Epithelial cell of esophagus (primary cell): ENCODE measurements at regions not wholly inside any gene's neighbourhood (a gene's known extent, or its start where the extent isn't known, plus 50 kb on each side); places are given as distances from the start of the nearest gene placed in this dataset.

Source experiments
- DNase-seq: peaks from one replicate; pipeline ENCODE4 v3.0.0; 2010; ENCODE audit warnings: low read depth
- H3K4me3 ChIP-seq: 2 replicates; pipeline ENCODE4 v1.5.1; 2011; ENCODE audit warnings: mild to moderate bottlenecking, low read length, control low read depth
- TF ChIP-seq, protein P1 (sequence below): IDR thresholded peaks from 2 replicates; pipeline ENCODE4 v1.5.1; 2011; ENCODE audit warnings: low read depth, mild to moderate bottlenecking, low read length, control low read depth, inconsistent platforms; ENCODE audit not compliant: insufficient read depth; ENCODE audit errors: missing control alignments

DNA sequence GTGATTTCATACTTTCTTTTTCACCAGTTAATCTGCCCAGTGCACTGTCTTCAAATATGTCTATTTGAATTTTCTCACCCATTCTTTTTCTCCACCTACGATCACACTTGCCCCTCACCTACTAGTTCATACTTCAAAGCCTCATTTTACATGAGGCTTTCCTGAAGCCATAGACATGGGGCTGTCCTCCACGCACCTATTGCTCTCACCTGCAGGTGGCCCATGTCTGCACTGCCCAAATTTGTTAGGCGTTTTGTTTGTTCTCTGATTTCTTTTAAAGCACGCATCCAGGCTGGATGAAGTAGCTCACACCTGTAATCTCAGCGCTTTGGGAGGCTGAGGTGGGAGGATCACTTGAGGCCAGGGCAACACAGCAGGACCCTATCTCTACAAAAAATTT lies 106.8 kb upstream of the RIPOR2 start:
- no peak overlapping the region for H3K4me3 ChIP-seq
- DNase-seq, result no peak
- TF ChIP-seq, protein P1, sequence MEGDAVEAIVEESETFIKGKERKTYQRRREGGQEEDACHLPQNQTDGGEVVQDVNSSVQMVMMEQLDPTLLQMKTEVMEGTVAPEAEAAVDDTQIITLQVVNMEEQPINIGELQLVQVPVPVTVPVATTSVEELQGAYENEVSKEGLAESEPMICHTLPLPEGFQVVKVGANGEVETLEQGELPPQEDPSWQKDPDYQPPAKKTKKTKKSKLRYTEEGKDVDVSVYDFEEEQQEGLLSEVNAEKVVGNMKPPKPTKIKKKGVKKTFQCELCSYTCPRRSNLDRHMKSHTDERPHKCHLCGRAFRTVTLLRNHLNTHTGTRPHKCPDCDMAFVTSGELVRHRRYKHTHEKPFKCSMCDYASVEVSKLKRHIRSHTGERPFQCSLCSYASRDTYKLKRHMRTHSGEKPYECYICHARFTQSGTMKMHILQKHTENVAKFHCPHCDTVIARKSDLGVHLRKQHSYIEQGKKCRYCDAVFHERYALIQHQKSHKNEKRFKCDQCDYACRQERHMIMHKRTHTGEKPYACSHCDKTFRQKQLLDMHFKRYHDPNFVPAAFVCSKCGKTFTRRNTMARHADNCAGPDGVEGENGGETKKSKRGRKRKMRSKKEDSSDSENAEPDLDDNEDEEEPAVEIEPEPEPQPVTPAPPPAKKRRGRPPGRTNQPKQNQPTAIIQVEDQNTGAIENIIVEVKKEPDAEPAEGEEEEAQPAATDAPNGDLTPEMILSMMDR, result peak; percentile 12

DNA sequence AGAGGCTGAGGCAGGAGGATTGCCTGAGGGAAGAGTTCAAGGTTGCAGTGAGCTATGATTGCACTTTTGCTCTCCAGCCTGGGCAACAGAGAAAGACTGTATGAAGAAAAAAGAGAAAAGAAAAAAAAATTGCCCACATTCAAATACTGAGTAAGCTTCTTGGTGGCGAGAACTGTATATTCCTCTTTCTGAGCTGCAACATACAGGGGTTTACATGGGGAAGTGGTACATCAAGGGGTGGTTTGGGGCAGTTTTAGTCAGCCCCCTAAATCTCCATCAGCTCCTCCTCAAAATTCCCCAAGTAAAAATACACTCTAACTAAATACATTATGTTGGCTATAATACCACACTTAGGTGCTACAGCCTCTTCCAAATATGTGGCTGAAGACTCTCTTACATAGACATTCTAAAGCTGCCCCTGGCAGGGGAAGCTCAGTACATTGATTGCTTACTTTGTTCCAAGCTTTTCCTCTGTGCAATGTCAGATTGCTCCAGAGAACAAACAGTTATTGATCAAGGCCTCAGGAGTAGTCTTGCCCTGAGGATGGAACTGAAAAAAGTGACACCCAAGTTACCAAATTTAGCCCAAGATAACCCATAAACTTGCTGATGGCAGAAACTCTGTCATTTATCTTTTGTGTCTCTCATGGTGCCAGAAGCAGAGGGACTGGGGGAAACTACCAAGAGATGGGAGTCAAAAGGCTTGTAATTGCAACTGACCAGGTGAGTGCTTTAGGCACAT lies 107.4 kb upstream of the RIPOR2 start:
- DNase-seq, result no peak
- no peak overlapping the region for H3K4me3 ChIP-seq
- TF ChIP-seq, protein P1, result no peak

DNA sequence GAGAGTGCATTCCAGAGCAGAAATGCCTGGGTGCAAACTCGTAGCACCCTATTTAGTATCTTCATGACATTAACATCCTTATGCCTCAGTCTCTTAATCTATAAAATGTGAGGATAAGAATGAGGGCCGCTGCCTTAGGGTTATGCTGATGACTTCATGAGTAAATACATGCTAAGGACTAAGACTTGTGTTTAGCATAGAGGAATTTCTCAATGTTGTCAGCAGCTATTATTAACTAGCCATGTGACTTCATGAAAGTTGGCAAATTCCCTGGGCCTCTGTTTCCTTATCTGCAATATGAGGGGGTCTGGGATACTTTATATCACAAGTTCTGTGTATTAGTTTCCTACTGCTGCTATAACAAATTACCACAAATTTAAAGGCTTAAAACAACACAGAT lies 108.1 kb upstream of the RIPOR2 start:
- TF ChIP-seq, protein P1, result no peak
- no peak overlapping the region for H3K4me3 ChIP-seq
- DNase-seq, result no peak

DNA sequence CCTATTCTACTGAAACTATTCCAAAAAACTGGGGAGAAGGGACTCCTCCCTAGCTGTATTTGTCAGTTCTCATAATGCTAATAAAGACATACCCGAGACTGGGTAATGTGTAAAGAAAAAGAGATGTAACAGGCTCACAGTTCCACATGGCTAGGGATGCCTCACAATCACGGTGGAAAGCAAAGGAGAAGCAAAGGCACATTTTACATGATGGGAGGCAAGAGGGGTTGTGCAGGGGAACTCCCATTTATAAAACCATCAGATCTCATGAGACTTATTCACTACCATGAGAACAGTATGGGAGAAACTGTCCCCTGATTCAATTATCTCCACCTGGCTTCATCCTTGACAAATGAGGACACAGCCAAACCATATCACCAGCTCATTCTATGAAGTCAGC lies 111.2 kb upstream of the RIPOR2 start:
- DNase-seq, result no peak
- TF ChIP-seq, protein P1, result no peak
- H3K4me3 ChIP-seq, result no peak overlapping the region

DNA sequence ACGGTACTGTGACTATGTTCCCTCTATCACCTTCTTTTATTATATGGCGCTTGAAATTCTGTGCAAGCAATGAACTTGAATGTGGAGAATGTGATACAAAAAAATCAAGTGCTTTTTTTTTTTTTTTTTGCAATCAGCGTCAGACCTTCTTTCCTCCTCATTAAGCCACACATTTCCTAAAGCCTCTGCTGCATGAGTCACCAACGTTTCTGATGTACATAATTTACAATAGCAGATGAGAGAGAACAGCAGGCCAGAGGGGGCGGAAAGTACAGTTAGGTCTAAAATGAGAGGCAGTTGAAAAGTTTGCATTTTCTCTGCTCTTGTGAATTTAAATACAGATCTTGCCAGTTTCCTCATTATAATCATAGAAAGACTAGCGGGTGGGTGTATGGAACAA lies 114.6 kb upstream of the RIPOR2 start:
- no peak overlapping the region for H3K4me3 ChIP-seq
- DNase-seq, result peak; percentile 65
- TF ChIP-seq, protein P1, result no peak

DNA sequence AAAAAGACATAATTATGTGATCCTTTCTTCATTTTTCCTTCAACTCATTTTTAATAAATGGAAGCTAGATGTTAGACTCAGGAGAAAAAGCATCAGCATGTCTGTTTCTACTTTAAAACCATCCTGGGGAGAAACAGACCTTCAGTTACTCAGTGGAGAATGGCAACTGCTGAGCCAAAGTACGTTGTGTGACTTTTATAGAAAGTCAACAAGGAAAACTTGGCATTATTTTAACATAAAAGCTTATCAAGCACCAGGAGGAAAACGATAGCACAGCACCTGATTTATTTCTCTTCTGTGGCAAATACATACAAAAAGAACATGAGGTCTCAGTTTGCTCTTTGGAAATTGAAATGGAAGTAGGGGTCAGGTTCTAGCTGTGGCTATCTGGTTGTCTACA lies 115.3 kb upstream of the RIPOR2 start:
- TF ChIP-seq, protein P1, result no peak
- no peak for DNase-seq
- no peak overlapping the region for H3K4me3 ChIP-seq

GRCh38 chr6:25052181-25052580 lies 116.4 kb upstream of the RIPOR2 start:
- peak; percentile 69 for DNase-seq
- TF ChIP-seq, protein P1, result no peak
- no peak overlapping the region for H3K4me3 ChIP-seq
